ENCODE measurements at regions not wholly inside any gene's neighbourhood (a gene's known extent, or its start where the extent isn't known, plus 50 kb on each side); places are given as distances from the start of the nearest gene placed in this dataset.

- TF ChIP-seq POLR2A (IDR thresholded peaks at IDR 0.05; ENCODE audit: low read depth, low read length), result no peak
- TF ChIP-seq POLR2AphosphoS5 (IDR thresholded peaks at IDR 0.05; ENCODE audit: low read depth, low read length), result no peak
- no peak for TF ChIP-seq TAF1 (IDR thresholded peaks at IDR 0.05; ENCODE audit: low read depth, low read length)
- no peak for TF ChIP-seq POU2F2 (IDR thresholded peaks at IDR 0.05; ENCODE audit: low read depth, low read length)
- TF ChIP-seq PAX5 (IDR thresholded peaks at IDR 0.05; ENCODE audit: insufficient read depth, low read length, severe bottlenecking), result no peak
- no peak for TF ChIP-seq SPI1 (IDR thresholded peaks at IDR 0.05; ENCODE audit: low read depth, low read length)
These were observed 147.2 kb upstream of the DIPK2B start for GRCh38 chrX:45347877-45348276.
